ENCODE measurements at regions not wholly inside any gene's neighbourhood (a gene's known extent, or its start where the extent isn't known, plus 50 kb on each side); places are given as distances from the start of the nearest gene placed in this dataset.
A peak's percentile ranks its signal among the peaks of the same experiment; 100 is the strongest.

DNA sequence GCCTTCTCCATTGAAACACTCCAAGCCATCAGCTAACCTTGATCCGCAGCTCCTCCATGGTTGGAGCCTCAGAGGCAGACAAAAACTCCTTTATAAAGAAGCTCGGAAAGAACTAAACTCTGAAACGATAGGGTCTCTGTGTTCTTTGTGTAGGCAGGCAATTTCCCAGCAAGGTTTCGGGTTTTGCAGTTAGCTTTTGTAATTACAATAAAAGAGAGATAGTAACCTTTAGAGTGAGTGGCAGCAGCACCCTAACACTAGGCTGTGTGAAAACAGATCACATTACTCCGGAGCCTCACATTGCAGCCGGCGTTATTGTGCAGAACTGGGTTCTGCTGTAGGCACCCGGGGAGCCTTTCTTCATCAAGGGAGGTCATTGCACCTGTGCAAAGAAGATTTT is 115.8 kb upstream of the MAP3K1 start:
- DNase-seq (no peak), ATAC-seq (no peak), FAIRE-seq (no peak)
- Histone ChIP-seq H3K36me3 (no peaks in the 10 kb centered on the region), H3K9me3 (no peaks in the 10 kb centered on the region), H3K4me3 (no peak overlapping the region), H3K27me3 (no peaks in the 10 kb centered on the region), H3K4me1 (peaks cover under 1 to 16% (median 5%) of the 10 kb centered on the region in 3 donors), H3K27ac (no peak overlapping the region)
- 76 to 77% methylated on average over 8 of the region's 8 CpGs for WGBS, 2 donors
- TF ChIP-seq CTCF (IDR thresholded peaks at IDR 0.05), result no peak
- intact Hi-C loops (cut with DNase I), result no loop called here

- no peaks in the 10 kb centered on the region for H3K27me3 ChIP-seq
- no peaks in the 10 kb centered on the region for H3K36me3 ChIP-seq
- peaks cover 0 to 15% (median 5%) of the 10 kb centered on the region in 3 donors for H3K4me1 ChIP-seq
- H3K9me3 ChIP-seq, result no peaks in the 10 kb centered on the region
- intact Hi-C loops (cut with DNase I), result no loop called here
- TF ChIP-seq CTCF (IDR thresholded peaks at IDR 0.05), result no peak
- DNase-seq (peak in 3 of 6 donors; percentile 19 to 56 (median 25)), FAIRE-seq (no peak), ATAC-seq (peak; percentile 69 to 92 (median 86))
- H3K4me3 ChIP-seq, result no peak overlapping the region
- H3K27ac ChIP-seq, result peak overlapping the region in 2 of 4 donors; percentile 8 to 36
- WGBS, 2 donors, result 26 to 30% methylated on average over 5 of the region's 5 CpGs
Measured at GRCh38 chr5:56698463-56699381, 116.6 kb upstream of the MAP3K1 start.

DNA sequence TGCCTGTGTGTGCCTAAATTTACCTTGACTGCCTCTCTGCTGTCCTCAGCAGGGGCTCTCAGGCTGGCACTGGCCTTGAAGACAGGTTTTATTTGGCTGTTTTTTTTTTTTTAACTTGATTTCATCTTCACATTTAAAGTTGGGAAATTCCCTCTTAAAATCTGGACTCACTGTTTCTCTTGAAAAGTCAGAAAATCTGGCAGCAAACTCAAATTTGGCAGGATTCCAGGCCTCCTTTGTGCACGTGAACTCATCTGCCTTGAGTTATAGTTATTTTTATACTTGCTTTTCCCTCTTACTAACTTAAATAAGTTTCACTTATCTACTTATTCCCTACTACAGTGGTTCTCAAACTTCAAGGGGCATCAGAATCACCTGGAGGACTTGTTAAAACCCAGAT is 118.4 kb upstream of the MAP3K1 start:
- TF ChIP-seq CTCF (IDR thresholded peaks at IDR 0.05), result no peak
- Histone ChIP-seq H3K4me1 (peaks cover 0 to 15% (median 5%) of the 10 kb centered on the region in 3 donors), H3K27ac (no peak overlapping the region), H3K36me3 (no peaks in the 10 kb centered on the region), H3K4me3 (no peak overlapping the region), H3K27me3 (no peaks in the 10 kb centered on the region), H3K9me3 (no peaks in the 10 kb centered on the region)
- FAIRE-seq (no peak), ATAC-seq (no peak), DNase-seq (no peak)
- intact Hi-C loops (cut with DNase I), result no loop called here
- WGBS, 2 donors, result 52 to 57% methylated on average over 1 of the region's 1 CpG

DNA sequence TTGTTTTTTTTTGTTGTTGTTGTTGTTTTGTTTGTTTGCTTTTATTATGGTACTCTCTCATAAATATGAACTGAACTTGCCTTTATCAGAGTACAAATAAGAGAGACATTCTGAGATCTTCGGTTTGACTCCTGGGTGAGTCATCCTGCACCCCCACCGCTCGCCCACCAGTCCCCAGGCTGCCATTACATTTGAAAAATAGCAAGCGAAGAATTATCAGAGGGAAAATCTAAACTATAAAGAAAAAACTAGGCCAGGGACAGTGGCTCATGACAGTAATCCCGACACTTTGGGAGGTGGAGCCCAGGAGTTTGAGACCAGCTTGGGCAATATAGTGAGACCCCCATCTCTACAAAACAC is 122.1 kb upstream of the MAP3K1 start:
- FAIRE-seq (no peak), ATAC-seq (no peak), DNase-seq (no peak)
- intact Hi-C loops (cut with DNase I), result no loop called here
- peaks cover 0 to 7% (median under 1%) of the 10 kb centered on the region in 3 donors for H3K4me1 ChIP-seq
- H3K9me3 ChIP-seq, result no peaks in the 10 kb centered on the region
- 92% methylated on average over 5 of the region's 5 CpGs for WGBS, 2 donors
- no peaks in the 10 kb centered on the region for H3K36me3 ChIP-seq
- TF ChIP-seq CTCF (IDR thresholded peaks at IDR 0.05), result no peak
- H3K27me3 ChIP-seq, result no peaks in the 10 kb centered on the region
- H3K27ac ChIP-seq, result no peak overlapping the region
- H3K4me3 ChIP-seq, result no peak overlapping the region
